Transverse colon (tissue), 3 donors: ENCODE measurements at regions not wholly inside any gene's neighbourhood (a gene's known extent, or its start where the extent isn't known, plus 50 kb on each side); places are given as distances from the start of the nearest gene placed in this dataset.

Experiments
- CTCF ChIP-seq, 5 experiments: fragments of 200-600 bp in 3 of 5; fragments of 450-650 bp in 2 of 5; sonication (generic) in 3 of 5; IDR thresholded peaks; 1 replicate in 2 of 5; 2 replicates in 3 of 5; pipeline ENCODE4 v1.5.1; 2016 to 2017; ENCODE audit warnings: antibody characterized with exemption in 5 of 5, inconsistent platforms in 3 of 5, mild to moderate bottlenecking in 2 of 5, moderate library complexity in 1 of 5
- EP300 ChIP-seq: sonication (generic); formaldehyde crosslinking; IDR thresholded peaks from one replicate; pipeline ENCODE4 v1.6.1; 2017; ENCODE audit warnings: antibody characterized with exemption, low read depth
- POLR2A ChIP-seq: fragments of 450-650 bp; IDR thresholded peaks from one replicate; pipeline ENCODE4 v1.6.1; 2016; ENCODE audit warnings: antibody characterized with exemption, mild to moderate bottlenecking, moderate library complexity

- TF ChIP-seq POLR2A (no peak), CTCF (IDR thresholded peaks at IDR 0.05) (no peak), EP300 (no peak)
These were observed 340.7 kb downstream of the KIF20B start for GRCh38 chr10:90042075-90042474.
